ENCODE measurements at regions not wholly inside any gene's neighbourhood (a gene's known extent, or its start where the extent isn't known, plus 50 kb on each side); places are given as distances from the start of the nearest gene placed in this dataset.
"Not testable (repeated sequence)": the region's sequence is repeated elsewhere in the genome, so short reads cannot be mapped to it uniquely, and the experiment has no call there.

DNA sequence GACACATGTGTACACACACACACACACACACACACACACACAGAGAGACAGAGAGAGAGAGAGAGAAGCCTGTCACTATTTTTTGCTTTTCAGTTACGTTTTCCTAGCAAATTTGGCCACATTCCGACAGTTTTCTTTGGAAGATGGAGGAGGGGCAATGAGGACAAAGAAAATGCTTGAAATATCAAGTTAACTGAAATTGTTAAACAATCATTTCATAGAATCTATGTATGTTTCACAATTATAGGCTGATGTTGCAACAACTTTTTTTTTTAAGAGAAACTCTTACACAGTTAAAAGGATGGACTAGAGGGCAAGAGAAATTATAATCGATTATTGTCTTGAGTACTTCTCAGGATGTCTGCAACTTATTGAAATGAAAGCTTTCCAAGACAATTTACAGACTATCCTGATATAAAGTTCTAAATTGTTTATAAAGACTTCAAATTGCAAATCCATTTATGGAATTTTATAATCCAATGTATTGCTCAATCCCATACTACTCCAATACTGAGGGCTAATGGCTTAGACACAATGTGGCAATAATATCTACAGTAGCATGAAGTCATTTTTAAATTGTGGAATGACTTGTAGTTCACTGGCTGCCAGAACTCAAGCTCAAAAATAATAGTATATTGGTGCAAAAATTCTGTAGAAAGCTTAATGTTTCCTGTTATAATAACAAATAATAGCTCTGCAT is 647.0 kb upstream of the PCDH7 start:
- DNase-seq = no peak
- no peaks in the 10 kb centered on the region for H3K27me3 ChIP-seq
- H3K36me3 ChIP-seq = no peaks in the 10 kb centered on the region
- H3K4me3 ChIP-seq (ENCODE audit: low read depth, low read length) = no peak overlapping the region
- H3K4me1 ChIP-seq = no peaks in the 10 kb centered on the region
- peaks cover 5% of the 10 kb centered on the region; the same call in 1 of the 2 replicates for H3K9me3 ChIP-seq
- TF ChIP-seq, protein P1, sequence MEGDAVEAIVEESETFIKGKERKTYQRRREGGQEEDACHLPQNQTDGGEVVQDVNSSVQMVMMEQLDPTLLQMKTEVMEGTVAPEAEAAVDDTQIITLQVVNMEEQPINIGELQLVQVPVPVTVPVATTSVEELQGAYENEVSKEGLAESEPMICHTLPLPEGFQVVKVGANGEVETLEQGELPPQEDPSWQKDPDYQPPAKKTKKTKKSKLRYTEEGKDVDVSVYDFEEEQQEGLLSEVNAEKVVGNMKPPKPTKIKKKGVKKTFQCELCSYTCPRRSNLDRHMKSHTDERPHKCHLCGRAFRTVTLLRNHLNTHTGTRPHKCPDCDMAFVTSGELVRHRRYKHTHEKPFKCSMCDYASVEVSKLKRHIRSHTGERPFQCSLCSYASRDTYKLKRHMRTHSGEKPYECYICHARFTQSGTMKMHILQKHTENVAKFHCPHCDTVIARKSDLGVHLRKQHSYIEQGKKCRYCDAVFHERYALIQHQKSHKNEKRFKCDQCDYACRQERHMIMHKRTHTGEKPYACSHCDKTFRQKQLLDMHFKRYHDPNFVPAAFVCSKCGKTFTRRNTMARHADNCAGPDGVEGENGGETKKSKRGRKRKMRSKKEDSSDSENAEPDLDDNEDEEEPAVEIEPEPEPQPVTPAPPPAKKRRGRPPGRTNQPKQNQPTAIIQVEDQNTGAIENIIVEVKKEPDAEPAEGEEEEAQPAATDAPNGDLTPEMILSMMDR (IDR thresholded peaks at IDR 0.05; ENCODE audit: low read depth, low read length) = no peak

GRCh38 chr4:30092420-30093128 is 627.6 kb upstream of the PCDH7 start:
- not testable (repeated sequence) for H3K4me3 ChIP-seq (ENCODE audit: low read depth, low read length); H3K9me3 ChIP-seq; H3K27me3 ChIP-seq; DNase-seq; H3K36me3 ChIP-seq; H3K4me1 ChIP-seq

DNA sequence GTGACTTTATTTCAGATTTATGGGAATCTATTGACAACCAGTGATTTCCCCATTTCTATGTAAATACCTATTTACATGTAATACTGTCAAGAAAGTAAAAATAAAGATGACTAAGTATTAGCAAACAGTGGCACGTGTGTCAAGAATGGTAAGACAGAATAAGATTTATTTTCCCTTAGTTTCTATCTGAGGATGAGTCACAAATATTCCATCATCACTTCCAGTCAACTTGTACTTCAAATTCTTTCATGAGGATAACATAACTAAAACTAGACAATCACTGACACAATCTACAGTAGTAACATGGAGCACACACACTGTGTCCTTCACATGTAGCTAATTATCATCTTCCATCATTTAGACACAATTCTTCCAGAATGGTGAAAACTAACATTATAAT is 625.3 kb upstream of the PCDH7 start:
- DNase-seq = no peak
- Histone ChIP-seq H3K4me1 (no peaks in the 10 kb centered on the region), H3K9me3 (no peaks in the 10 kb centered on the region), H3K4me3 (ENCODE audit: low read depth, low read length) (no peak overlapping the region), H3K27me3 (no peaks in the 10 kb centered on the region), H3K36me3 (no peaks in the 10 kb centered on the region)
- TF ChIP-seq, protein P1 (IDR thresholded peaks at IDR 0.05; ENCODE audit: low read depth, low read length) = no peak

- no peaks in the 10 kb centered on the region for H3K27me3 ChIP-seq
- no peaks in the 10 kb centered on the region for H3K36me3 ChIP-seq
- H3K4me3 ChIP-seq (ENCODE audit: low read depth, low read length) = no peak overlapping the region
- TF ChIP-seq, protein P1 (IDR thresholded peaks at IDR 0.05; ENCODE audit: low read depth, low read length) = no peak
- DNase-seq = no peak
- H3K4me1 ChIP-seq = no peaks in the 10 kb centered on the region
- no peaks in the 10 kb centered on the region for H3K9me3 ChIP-seq
These were observed 616.7 kb upstream of the PCDH7 start for GRCh38 chr4:30103455-30103854.

- TF ChIP-seq, protein P1 (IDR thresholded peaks at IDR 0.05; ENCODE audit: low read depth, low read length) = no peak
- Histone ChIP-seq H3K4me3 (ENCODE audit: low read depth, low read length) (no peak overlapping the region), H3K36me3 (no peaks in the 10 kb centered on the region), H3K27me3 (no peaks in the 10 kb centered on the region), H3K4me1 (no peaks in the 10 kb centered on the region), H3K9me3 (no peaks in the 10 kb centered on the region; the same call in 1 of the 2 replicates)
- DNase-seq = no peak
These were observed 603.8 kb upstream of the PCDH7 start for GRCh38 chr4:30116401-30116800.

- TF ChIP-seq, protein P1 (IDR thresholded peaks at IDR 0.05; ENCODE audit: low read depth, low read length) = no peak
These were observed 602.7 kb upstream of the PCDH7 start for GRCh38 chr4:30117433-30117832.

More at GRCh38 chr4:30117433-30117832, 602.7 kb upstream of the PCDH7 start:
- no peaks in the 10 kb centered on the region for H3K4me1 ChIP-seq
- H3K27me3 ChIP-seq = no peaks in the 10 kb centered on the region
- no peak overlapping the region for H3K4me3 ChIP-seq (ENCODE audit: low read depth, low read length)
- H3K9me3 ChIP-seq = no peaks in the 10 kb centered on the region; the same call in 1 of the 2 replicates
- DNase-seq = no peak
- H3K36me3 ChIP-seq = no peaks in the 10 kb centered on the region
